Activated CD4-positive, alpha-beta T cell treated with anti-CD3 and anti-CD28 coated beads for 24 hours (primary cell): ENCODE measurements at regions not wholly inside any gene's neighbourhood (a gene's known extent, or its start where the extent isn't known, plus 50 kb on each side); places are given as distances from the start of the nearest gene placed in this dataset.
"Not testable (repeated sequence)": the region's sequence is repeated elsewhere in the genome, so short reads cannot be mapped to it uniquely, and the experiment has no call there.

ENCODE experiments used
- DNase-seq, 2 donors: peaks; one replicate each; pipeline ENCODE4 v3.0.0-alpha.2; 2020; ENCODE audit warnings: low read depth in 2 of 2

- DNase-seq, result no peak
These were observed 95.4 kb upstream of the GALNT18 start for GRCh38 chr11:11717064-11717725.

- DNase-seq, result not testable (repeated sequence)
These were observed 93.3 kb upstream of the GALNT18 start for GRCh38 chr11:11715075-11715474.

- no peak for DNase-seq
These were observed 88.8 kb upstream of the GALNT18 start for GRCh38 chr11:11710556-11710955.

- no peak for DNase-seq
These were observed 87.8 kb upstream of the GALNT18 start for GRCh38 chr11:11709447-11710239.

- no peak for DNase-seq
These were observed 86.5 kb upstream of the GALNT18 start for GRCh38 chr11:11708256-11708655.

- no peak for DNase-seq
These were observed 84.2 kb upstream of the GALNT18 start for GRCh38 chr11:11706028-11706427.

- DNase-seq, result no peak
These were observed 82.1 kb upstream of the GALNT18 start for GRCh38 chr11:11703885-11704284.

GRCh38 chr11:11701070-11701469 is 79.3 kb upstream of the GALNT18 start:
- no peak for DNase-seq

GRCh38 chr11:11697796-11698195 is 76.0 kb upstream of the GALNT18 start:
- DNase-seq, result no peak

- DNase-seq, result no peak
These were observed 69.7 kb upstream of the GALNT18 start for GRCh38 chr11:11691296-11692151.

GRCh38 chr11:11681536-11681935 is 59.7 kb upstream of the GALNT18 start:
- no peak for DNase-seq

GRCh38 chr11:11677672-11678356 is 56.0 kb upstream of the GALNT18 start:
- DNase-seq, result no peak

- DNase-seq, result no peak
These were observed 53.9 kb upstream of the GALNT18 start for GRCh38 chr11:11675671-11676181.

GRCh38 chr11:11672789-11673188 is 51.0 kb upstream of the GALNT18 start:
- DNase-seq, result no peak

- DNase-seq, result no peak
These were observed 50.3 kb upstream of the GALNT18 start for GRCh38 chr11:11672101-11672500.
